SK-N-SH treated with all-trans-retinoic acid at 6 μM for 48 hours (cell line): ENCODE measurements at regions not wholly inside any gene's neighbourhood (a gene's known extent, or its start where the extent isn't known, plus 50 kb on each side); places are given as distances from the start of the nearest gene placed in this dataset.

Source experiments
- ATAC-seq: fragments of 200-7000 bp; cut with Tn5 transposase; 3 replicates; pipeline ENCODE4 v1.9.1; 2020; ENCODE audit warnings: mild to moderate bottlenecking, moderate library complexity
- BACH2 ChIP-seq: fragments of 250-450 bp; sonication (Bioruptor Pico); IDR thresholded peaks from 2 replicates; pipeline ENCODE4 v1.9.0; 2021; ENCODE audit warnings: mild to moderate bottlenecking, borderline replicate concordance
- CREB5 ChIP-seq: fragments of 250-450 bp; sonication (Bioruptor Pico); IDR thresholded peaks from 2 replicates; pipeline ENCODE4 v1.5.1; 2020; ENCODE audit warnings: low read depth, mild to moderate bottlenecking, moderate library complexity
- CSDC2 ChIP-seq: fragments of 250-450 bp; sonication (Bioruptor Pico); IDR thresholded peaks from 2 replicates; pipeline ENCODE4 v1.5.0; 2020; ENCODE audit warnings: mild to moderate bottlenecking, moderate library complexity
- CSRNP3 ChIP-seq: fragments of 250-450 bp; sonication (Bioruptor Pico); IDR thresholded peaks from 2 replicates; pipeline ENCODE4 v1.5.1; 2021; ENCODE audit warnings: mild to moderate bottlenecking, moderate library complexity
- ESRRG ChIP-seq: fragments of 250-450 bp; sonication (Bioruptor Pico); IDR thresholded peaks from 2 replicates; pipeline ENCODE4 v1.6.1; 2021; ENCODE audit warnings: mild to moderate bottlenecking
- GLIS3 ChIP-seq: fragments of 250-450 bp; sonication (Bioruptor Pico); IDR thresholded peaks from 2 replicates; pipeline ENCODE4 v1.5.0; 2020; ENCODE audit warnings: mild to moderate bottlenecking, moderate library complexity
- ISL1 ChIP-seq: fragments of 250-450 bp; sonication (Bioruptor Pico); IDR thresholded peaks from 2 replicates; pipeline ENCODE4 v2.1.2; 2022; ENCODE audit warnings: mild to moderate bottlenecking, moderate library complexity
- OSR1 ChIP-seq: fragments of 250-450 bp; sonication (Bioruptor Pico); IDR thresholded peaks from 2 replicates; pipeline ENCODE4 v1.8.0; 2022; ENCODE audit warnings: moderate library complexity, mild to moderate bottlenecking, inconsistent platforms
- PATZ1 ChIP-seq: fragments of 250-450 bp; sonication (Bioruptor Pico); IDR thresholded peaks from 2 replicates; pipeline ENCODE4 v1.8.0; 2020; ENCODE audit warnings: mild to moderate bottlenecking, moderate library complexity, borderline replicate concordance
- POU6F1 ChIP-seq: fragments of 250-450 bp; sonication (Bioruptor Pico); IDR thresholded peaks from 2 replicates; pipeline ENCODE4 v1.8.0; 2021; ENCODE audit warnings: low read depth, mild to moderate bottlenecking, moderate library complexity, borderline replicate concordance
- PPARA ChIP-seq: fragments of 250-450 bp; sonication (Bioruptor Pico); IDR thresholded peaks from 2 replicates; pipeline ENCODE4 v1.5.0; 2020; ENCODE audit warnings: mild to moderate bottlenecking, borderline replicate concordance
- RARB ChIP-seq: fragments of 250-450 bp; sonication (Bioruptor Pico); IDR thresholded peaks from 2 replicates; pipeline ENCODE4 v1.8.0; 2021; ENCODE audit warnings: mild to moderate bottlenecking, moderate library complexity
- SNAI2 ChIP-seq: fragments of 250-450 bp; sonication (Bioruptor Pico); IDR thresholded peaks from 2 replicates; pipeline ENCODE4 v1.5.0; 2020; ENCODE audit warnings: mild to moderate bottlenecking, moderate library complexity
- TCF4 ChIP-seq: fragments of 250-450 bp; sonication (Bioruptor Pico); IDR thresholded peaks from 2 replicates; pipeline ENCODE4 v1.8.0; 2021; ENCODE audit warnings: mild to moderate bottlenecking, moderate library complexity, borderline replicate concordance
- TOX ChIP-seq: fragments of 250-450 bp; sonication (Bioruptor Pico); IDR thresholded peaks from 2 replicates; pipeline ENCODE4 v1.8.0; 2021; ENCODE audit warnings: mild to moderate bottlenecking, moderate library complexity, borderline replicate concordance
- TSHZ2 ChIP-seq: fragments of 250-450 bp; sonication (Bioruptor Pico); IDR thresholded peaks from 2 replicates; pipeline ENCODE4 v1.5.0; 2020; ENCODE audit warnings: mild to moderate bottlenecking, moderate library complexity
- ZC3H10 ChIP-seq: fragments of 250-450 bp; sonication (Bioruptor Pico); IDR thresholded peaks from 2 replicates; pipeline ENCODE4 v1.5.1; 2021; ENCODE audit warnings: mild to moderate bottlenecking, moderate library complexity
- ZFP3 ChIP-seq: fragments of 250-450 bp; sonication (Bioruptor Pico); IDR thresholded peaks from 2 replicates; pipeline ENCODE4 v1.5.0; 2020; ENCODE audit warnings: mild to moderate bottlenecking, moderate library complexity
- ZFP30 ChIP-seq: fragments of 450-650 bp; formaldehyde crosslinking; IDR thresholded peaks from 2 replicates; pipeline ENCODE4 v1.5.0; 2022; ENCODE audit warnings: mild to moderate bottlenecking, moderate library complexity
- ZNF565 ChIP-seq: fragments of 450-650 bp; formaldehyde crosslinking; conservative IDR thresholded peaks from 2 replicates; pipeline ENCODE4 v1.5.0; 2020; ENCODE audit warnings: low read depth, mild to moderate bottlenecking, moderate library complexity
- ZNF70 ChIP-seq: fragments of 450-650 bp; formaldehyde crosslinking; IDR thresholded peaks from 2 replicates; pipeline ENCODE4 v1.5.0; 2020; ENCODE audit warnings: mild to moderate bottlenecking, moderate library complexity
- ZNF8 ChIP-seq: fragments of 450-650 bp; formaldehyde crosslinking; IDR thresholded peaks from 2 replicates; pipeline ENCODE4 v1.5.0; 2020; ENCODE audit warnings: mild to moderate bottlenecking, moderate library complexity

- no peak for ATAC-seq
- TF ChIP-seq ZNF8 (CRISPR knock-in tag): no peak
- TF ChIP-seq PATZ1 (CRISPR knock-in tag): no peak
- TF ChIP-seq CSDC2 (CRISPR knock-in tag): no peak
- no peak for TF ChIP-seq TOX
- TF ChIP-seq ESRRG (CRISPR knock-in tag): no peak
- no peak for TF ChIP-seq TSHZ2 (CRISPR knock-in tag)
- TF ChIP-seq BACH2: no peak
- TF ChIP-seq ISL1 (CRISPR knock-in tag): no peak
- no peak for TF ChIP-seq RARB
- TF ChIP-seq SNAI2 (CRISPR knock-in tag): no peak
- no peak for TF ChIP-seq OSR1 (CRISPR knock-in tag)
Observed at GRCh38 chr6:8557014-8557748, 121.8 kb upstream of the SLC35B3 start.

- ATAC-seq: no peak
- TF ChIP-seq PPARA (CRISPR knock-in tag): no peak
- TF ChIP-seq ZNF565 (CRISPR knock-in tag): no peak
- no peak for TF ChIP-seq SNAI2 (CRISPR knock-in tag)
- peak; percentile 34; the same call in 1 of the 2 replicates for TF ChIP-seq CREB5 (CRISPR knock-in tag)
- TF ChIP-seq ISL1 (CRISPR knock-in tag): peak; percentile 49
- no peak for TF ChIP-seq GLIS3 (CRISPR knock-in tag)
- TF ChIP-seq, all 23 proteins: peak for 2
Observed at GRCh38 chr6:8556370-8557013, 121.1 kb upstream of the SLC35B3 start.

- TF ChIP-seq ZNF70 (CRISPR knock-in tag) (no peak), BACH2 (no peak), GLIS3 (CRISPR knock-in tag) (no peak), RARB (no peak), CREB5 (CRISPR knock-in tag) (no peak), ZFP3 (CRISPR knock-in tag) (no peak), ZNF565 (CRISPR knock-in tag) (no peak), POU6F1 (CRISPR knock-in tag) (no peak), ZC3H10 (no peak), CSRNP3 (CRISPR knock-in tag) (no peak), OSR1 (CRISPR knock-in tag) (no peak), SNAI2 (CRISPR knock-in tag) (no peak), TCF4 (CRISPR knock-in tag) (no peak), PATZ1 (CRISPR knock-in tag) (no peak), ZNF8 (CRISPR knock-in tag) (no peak), ISL1 (CRISPR knock-in tag) (no peak), ZFP30 (CRISPR knock-in tag) (no peak)
- no peak for ATAC-seq
Observed at GRCh38 chr6:8551993-8552392, 116.6 kb upstream of the SLC35B3 start.
